Vagina (tissue), 2 donors: ENCODE measurements at regions not wholly inside any gene's neighbourhood (a gene's known extent, or its start where the extent isn't known, plus 50 kb on each side); places are given as distances from the start of the nearest gene placed in this dataset.

Experiments used
- POLR2A ChIP-seq, 2 donors: fragments of 450-650 bp; IDR thresholded peaks; one replicate each; pipeline ENCODE4 v1.6.1; 2017; ENCODE audit warnings: antibody characterized with exemption in 2 of 2, mild to moderate bottlenecking in 2 of 2, moderate library complexity in 2 of 2
- POLR2AphosphoS5 ChIP-seq, 2 donors: sonication (generic); formaldehyde crosslinking; IDR thresholded peaks; one replicate each; pipeline ENCODE4 v1.9.0; 2017; ENCODE audit warnings: antibody characterized with exemption in 2 of 2, mild to moderate bottlenecking in 2 of 2, low read depth in 1 of 2; ENCODE audit not compliant: insufficient read depth in 1 of 2
- TF ChIP-seq, protein P1 (sequence below), 3 experiments: fragments of 450-650 bp in 2 of 3; fragments of 200-600 bp in 1 of 3; sonication (generic) in 1 of 3; IDR thresholded peaks; one replicate each; pipeline ENCODE4 v1.5.1; 2017 to 2019; ENCODE audit warnings: antibody characterized with exemption in 3 of 3, mild to moderate bottlenecking in 2 of 3, moderate library complexity in 2 of 3

DNA sequence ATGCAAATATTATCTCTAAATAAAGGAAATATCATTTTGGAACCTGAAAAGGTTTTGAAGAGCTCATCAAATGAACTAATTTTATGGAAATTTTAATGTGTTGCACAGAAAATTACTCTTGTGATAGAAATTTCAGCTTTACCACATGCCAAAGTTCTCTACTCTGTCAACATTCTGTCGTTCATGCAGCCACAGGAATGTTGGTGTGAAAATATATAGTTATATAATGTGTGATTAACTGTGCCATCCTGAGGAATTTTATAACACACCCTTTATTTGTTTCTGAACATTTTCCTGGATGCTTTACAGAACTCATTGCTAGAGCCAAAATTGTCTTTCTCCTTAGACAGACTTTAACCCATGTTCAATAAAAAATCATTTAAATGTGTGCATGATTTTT lies 202.5 kb upstream of the SLC8A1 start:
- TF ChIP-seq, protein P1, sequence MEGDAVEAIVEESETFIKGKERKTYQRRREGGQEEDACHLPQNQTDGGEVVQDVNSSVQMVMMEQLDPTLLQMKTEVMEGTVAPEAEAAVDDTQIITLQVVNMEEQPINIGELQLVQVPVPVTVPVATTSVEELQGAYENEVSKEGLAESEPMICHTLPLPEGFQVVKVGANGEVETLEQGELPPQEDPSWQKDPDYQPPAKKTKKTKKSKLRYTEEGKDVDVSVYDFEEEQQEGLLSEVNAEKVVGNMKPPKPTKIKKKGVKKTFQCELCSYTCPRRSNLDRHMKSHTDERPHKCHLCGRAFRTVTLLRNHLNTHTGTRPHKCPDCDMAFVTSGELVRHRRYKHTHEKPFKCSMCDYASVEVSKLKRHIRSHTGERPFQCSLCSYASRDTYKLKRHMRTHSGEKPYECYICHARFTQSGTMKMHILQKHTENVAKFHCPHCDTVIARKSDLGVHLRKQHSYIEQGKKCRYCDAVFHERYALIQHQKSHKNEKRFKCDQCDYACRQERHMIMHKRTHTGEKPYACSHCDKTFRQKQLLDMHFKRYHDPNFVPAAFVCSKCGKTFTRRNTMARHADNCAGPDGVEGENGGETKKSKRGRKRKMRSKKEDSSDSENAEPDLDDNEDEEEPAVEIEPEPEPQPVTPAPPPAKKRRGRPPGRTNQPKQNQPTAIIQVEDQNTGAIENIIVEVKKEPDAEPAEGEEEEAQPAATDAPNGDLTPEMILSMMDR (IDR thresholded peaks at IDR 0.05): no peak
- TF ChIP-seq POLR2AphosphoS5 (IDR thresholded peaks at IDR 0.05; ENCODE audit: insufficient read depth in 1 of 2, low read depth in 1 of 2) (no peak), POLR2A (IDR thresholded peaks at IDR 0.05) (no peak)
